Mononuclear cell (primary cell): ENCODE measurements at regions not wholly inside any gene's neighbourhood (a gene's known extent, or its start where the extent isn't known, plus 50 kb on each side); places are given as distances from the start of the nearest gene placed in this dataset.

Experiments
- H3K27me3 ChIP-seq: 2 replicates; pipeline ENCODE4 v1.6.0; 2011; ENCODE audit warnings: low read length, control low read depth; ENCODE audit not compliant: insufficient read depth
- H3K4me1 ChIP-seq: 2 replicates; pipeline ENCODE4 v1.5.1; 2011; ENCODE audit warnings: mild to moderate bottlenecking, low read length, control low read depth; ENCODE audit not compliant: insufficient read depth
- H3K4me3 ChIP-seq: 2 replicates; pipeline ENCODE4 v1.5.1; 2011; ENCODE audit warnings: mild to moderate bottlenecking, low read length, moderate library complexity
- H3K9me3 ChIP-seq: 2 replicates; pipeline ENCODE4 v1.5.1; 2011; ENCODE audit warnings: low read depth, mild to moderate bottlenecking, control low read depth, low read length

DNA sequence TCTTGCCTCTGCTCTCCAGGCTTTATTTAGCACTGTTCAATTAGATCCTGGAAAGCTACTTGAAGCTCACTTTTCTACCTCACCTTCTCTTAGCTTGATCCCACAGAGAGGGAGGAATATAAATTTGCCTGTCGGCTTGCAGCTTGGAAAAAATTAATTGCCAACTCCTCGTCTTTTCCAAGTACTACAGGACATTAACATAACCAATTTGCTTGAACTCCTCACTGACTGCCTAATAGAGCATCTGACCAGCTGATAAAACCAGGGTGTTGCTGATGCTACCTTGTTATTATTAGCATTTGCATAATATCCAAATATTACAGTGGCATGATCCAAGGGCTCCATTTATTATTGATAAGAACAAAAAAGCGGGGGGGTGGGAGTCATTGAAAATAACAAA lies 561.8 kb downstream of the MCTP2 start:
- Histone ChIP-seq H3K9me3 (peaks cover 11% of the 10 kb centered on the region), H3K27me3 (no peaks in the 10 kb centered on the region)

DNA sequence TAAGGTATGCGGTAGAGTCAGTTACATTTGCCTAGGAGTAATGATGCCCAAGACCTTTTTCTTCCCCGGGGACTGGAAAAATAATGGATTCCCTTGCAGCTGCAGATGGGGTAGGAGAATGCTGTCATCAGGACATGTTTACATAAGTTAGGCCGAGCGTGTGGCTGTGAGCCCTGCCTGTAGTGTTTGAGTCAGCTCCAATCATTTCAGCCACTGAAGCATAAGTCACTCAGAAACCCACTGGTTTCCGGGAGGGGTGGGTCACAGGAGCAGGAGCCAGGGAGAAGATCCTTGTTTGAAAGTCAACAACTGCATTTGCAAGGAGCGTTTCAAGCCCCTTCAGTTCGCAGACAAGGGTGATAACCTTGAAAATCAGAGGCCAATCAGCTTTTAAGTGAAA lies 562.3 kb downstream of the MCTP2 start:
- H3K9me3 ChIP-seq, result peaks cover 16% of the 10 kb centered on the region
- no peak overlapping the region for H3K4me3 ChIP-seq
- no peaks in the 10 kb centered on the region for H3K4me1 ChIP-seq
- H3K27me3 ChIP-seq, result no peaks in the 10 kb centered on the region

More for the DNA sequence above, 561.8 kb downstream of the MCTP2 start:
- H3K4me1 ChIP-seq, result no peaks in the 10 kb centered on the region
- H3K4me3 ChIP-seq, result no peak overlapping the region

DNA sequence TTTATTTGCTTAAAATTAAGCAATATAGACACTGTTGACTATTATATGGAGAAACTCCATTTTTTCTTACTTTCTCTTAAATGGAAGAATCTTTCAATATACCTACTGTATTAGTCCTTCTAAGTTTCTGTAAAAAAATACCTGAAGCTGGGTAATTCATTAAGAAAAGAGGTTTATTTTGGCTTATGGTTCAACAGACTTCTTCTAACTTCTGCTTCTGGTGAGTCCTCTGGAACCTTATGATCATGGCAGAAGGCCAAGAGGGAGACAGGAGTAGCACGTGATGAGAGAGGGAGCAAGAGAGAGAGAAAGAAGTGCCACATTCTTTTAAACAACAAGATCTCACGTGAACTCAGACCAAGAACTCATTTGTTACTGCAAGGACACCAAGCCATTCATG lies 573.3 kb downstream of the MCTP2 start:
- Histone ChIP-seq H3K9me3 (peaks cover 11% of the 10 kb centered on the region), H3K4me3 (no peak overlapping the region), H3K27me3 (no peaks in the 10 kb centered on the region), H3K4me1 (no peaks in the 10 kb centered on the region)

DNA sequence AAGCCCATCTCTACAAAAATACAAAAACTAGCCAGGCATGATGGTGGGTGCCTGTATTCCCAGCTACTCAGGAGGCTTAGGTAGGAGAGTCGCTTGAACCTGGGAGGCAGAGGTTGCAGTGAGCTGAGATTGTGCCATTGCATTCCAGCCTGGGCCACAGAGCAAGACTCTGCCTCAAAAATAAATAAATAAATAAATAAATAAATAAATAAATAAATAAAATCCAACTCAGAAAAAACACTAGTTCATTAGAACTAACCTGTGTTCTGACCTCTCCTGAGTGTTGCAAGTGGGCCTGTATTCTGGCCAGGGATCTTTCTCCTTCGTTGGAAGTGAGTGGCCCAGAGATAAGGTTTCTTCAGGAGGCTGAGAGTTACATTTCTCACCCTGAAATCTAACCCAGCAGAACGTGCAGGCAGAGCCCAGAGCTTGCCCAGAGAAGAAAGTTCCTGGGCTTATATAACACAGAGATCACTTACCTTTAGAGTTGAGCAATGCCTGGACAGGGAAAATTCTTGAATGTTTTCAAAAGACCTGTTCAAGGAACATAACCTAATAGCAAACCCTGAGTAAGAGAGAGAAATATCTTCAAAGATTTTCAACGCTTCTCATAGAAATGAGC lies 583.9 kb downstream of the MCTP2 start:
- H3K9me3 ChIP-seq, result no peaks in the 10 kb centered on the region
- no peaks in the 10 kb centered on the region for H3K4me1 ChIP-seq
- no peak overlapping the region for H3K4me3 ChIP-seq
- no peaks in the 10 kb centered on the region for H3K27me3 ChIP-seq

DNA sequence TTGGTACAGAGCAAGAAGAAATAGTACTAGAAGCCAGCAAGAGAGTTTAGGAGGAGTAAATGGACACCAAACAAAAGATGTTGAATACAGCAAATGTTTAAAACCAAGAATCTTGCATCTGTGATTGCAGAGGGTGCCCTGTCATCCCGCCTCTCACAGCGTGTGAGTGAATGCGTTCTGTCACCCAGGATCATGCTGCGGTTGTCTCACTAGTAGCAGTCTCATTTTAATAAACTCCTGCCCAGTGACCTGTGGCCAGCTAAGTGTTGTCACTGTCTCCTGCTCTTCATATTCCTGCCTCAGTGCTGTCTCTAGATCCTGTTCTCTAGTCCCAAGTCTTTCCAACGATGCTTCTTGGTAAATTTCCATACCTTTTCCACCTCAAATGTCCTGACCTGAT lies 584.6 kb downstream of the MCTP2 start:
- no peak overlapping the region for H3K4me3 ChIP-seq
- H3K27me3 ChIP-seq, result no peaks in the 10 kb centered on the region
- H3K4me1 ChIP-seq, result no peaks in the 10 kb centered on the region
- H3K9me3 ChIP-seq, result no peaks in the 10 kb centered on the region

DNA sequence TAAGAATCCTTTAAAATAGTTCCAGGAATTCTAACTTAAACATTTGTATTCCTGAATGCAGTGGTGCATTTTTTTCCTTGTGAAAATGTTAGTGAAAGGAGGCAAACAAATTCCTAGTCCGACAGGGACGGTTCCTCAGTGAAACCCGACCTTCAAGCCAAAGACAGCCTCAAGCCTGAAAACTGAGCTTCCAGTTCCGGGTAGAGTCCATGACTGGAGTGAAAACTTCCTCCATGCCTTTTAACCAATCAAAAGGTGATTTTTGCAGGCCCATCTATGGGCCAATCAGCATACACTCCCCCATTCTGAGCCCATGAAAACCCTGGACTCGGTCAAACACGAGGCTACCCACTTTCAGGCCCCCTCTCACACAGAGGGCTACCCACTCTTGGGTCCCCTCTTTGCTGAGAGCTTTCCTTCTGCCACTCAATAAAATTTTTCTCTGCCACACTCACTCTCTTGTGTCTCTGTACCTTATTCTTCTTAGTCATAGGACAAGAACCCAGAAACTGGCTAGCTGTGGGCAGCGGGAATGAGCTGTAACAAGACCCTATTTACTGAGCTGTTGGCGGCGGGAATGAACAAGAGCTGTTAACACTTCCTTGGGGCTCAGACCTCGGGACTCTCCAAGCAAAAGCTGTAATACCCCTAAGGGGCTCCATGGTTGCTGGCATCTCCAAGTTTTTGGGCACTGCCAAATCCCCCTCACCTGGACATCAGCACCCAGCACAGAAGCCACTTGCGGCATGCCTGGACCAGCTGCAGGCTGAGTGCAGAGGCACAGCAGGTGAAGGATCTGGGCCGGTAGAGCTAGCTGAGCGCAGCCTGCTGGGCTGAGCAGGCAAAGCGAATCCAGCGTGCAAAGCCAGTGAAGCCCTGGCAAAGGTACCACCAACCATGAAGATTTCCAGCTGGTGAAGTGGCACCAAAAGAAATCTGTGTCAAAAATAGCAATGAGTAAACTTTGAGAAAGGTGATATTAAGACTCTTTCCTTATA lies 598.8 kb downstream of the MCTP2 start:
- H3K9me3 ChIP-seq, result no peaks in the 10 kb centered on the region
- no peaks in the 10 kb centered on the region for H3K27me3 ChIP-seq
- H3K4me1 ChIP-seq, result no peaks in the 10 kb centered on the region
- no peak overlapping the region for H3K4me3 ChIP-seq

DNA sequence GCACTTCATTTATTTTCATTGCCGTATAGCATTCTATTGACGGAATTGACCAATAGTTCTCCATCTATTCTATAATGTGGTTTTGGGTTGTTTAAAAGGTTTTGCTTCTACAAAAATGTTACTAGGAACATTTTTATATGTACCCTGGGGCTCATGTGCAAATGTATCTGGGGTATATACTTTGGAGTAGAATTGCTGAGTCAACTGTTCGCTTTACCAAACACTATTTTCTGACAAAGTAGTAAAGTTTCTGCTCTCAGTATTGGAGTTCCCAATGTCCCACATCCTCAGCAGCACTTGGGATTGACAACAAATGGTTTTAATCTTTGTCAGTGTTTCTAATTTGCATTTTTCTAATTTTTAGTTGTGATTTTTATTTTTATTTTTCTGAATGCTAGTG lies 602.6 kb downstream of the MCTP2 start:
- Histone ChIP-seq H3K27me3 (no peaks in the 10 kb centered on the region), H3K4me1 (no peaks in the 10 kb centered on the region), H3K9me3 (no peaks in the 10 kb centered on the region), H3K4me3 (no peak overlapping the region)

DNA sequence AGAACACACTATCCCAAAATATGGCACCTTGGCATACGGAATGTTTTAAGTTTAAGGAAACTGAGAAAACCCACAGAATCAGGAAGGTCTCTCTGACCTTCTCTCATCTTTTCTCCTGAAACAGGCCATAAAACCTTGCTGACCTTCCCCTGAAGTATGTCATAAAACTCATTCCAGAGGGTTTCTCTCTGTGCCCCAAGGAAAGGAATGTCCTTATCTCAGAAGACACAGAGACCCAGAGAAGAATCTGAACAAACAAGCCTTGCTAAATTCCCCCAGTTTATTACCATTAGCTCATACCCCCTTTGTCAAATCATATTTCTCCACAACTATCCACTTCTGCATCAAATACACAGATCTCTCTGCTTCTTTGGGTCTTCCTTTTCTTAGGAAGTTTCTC lies 603.1 kb downstream of the MCTP2 start:
- Histone ChIP-seq H3K9me3 (no peaks in the 10 kb centered on the region), H3K27me3 (no peaks in the 10 kb centered on the region), H3K4me3 (no peak overlapping the region), H3K4me1 (no peaks in the 10 kb centered on the region)

DNA sequence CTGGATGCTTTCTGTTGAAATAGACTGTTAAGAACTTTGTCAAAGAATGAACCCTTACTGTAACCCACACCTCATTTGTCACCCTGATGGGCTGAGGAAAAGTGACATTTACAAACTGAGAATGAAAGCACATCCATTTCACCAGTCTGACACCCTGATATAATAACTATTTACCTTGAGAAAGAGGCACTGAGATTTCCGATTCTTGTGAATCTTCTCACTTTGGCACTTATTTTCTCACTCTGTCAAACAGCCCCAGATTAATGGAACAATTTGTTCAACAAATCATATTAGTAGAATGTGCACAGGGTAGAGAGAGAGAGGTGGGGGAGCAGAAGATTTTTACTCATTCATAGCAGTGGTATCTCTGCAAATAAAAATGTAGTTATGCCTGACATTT lies 606.9 kb downstream of the MCTP2 start:
- H3K27me3 ChIP-seq, result no peaks in the 10 kb centered on the region
- H3K4me1 ChIP-seq, result no peaks in the 10 kb centered on the region
- no peak overlapping the region for H3K4me3 ChIP-seq
- no peaks in the 10 kb centered on the region for H3K9me3 ChIP-seq

DNA sequence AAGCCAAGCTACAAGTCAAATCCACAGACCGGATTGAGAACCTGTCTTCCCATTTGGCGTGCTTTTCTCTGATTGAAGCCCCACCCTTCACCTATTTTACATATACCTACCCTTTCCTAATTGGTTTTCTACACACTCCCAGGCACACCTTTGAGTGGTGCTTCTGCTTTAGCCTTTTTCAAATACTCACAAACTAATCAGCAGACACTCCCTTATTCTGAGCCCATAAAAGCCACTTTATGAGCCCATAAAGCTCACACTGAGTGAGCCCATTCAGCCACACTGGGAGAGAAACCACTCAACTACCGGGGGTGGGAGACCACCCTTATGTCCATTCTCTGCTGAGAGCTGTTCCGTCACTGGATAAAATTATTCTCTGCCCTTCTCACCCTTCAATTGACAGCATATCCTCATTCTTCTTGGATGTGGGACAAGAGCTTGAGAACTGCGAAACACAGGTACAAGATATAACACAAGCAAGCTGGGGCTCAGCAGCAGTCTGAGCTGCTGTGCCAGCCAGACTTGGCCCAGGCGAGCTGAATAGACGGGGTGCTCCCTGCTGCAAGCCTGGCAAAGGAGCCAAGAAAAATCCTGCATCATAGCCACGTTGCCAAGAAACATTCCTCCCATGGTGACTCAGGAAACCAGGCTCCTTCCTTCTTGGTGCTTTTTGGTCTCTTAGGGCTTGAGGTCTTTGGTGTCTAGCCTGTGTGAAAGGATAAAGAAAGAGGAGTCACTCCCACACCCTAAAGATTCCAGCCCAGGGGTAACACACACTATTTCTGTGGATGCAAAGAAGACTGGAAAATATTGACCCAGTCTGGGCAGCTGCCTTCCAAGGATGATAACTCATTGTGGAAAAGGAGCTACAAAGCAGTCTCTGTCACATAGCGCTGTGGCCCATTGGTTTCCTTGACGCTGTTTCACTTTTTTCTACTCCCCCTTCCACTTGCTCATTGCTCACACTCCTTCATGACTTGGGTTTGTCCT lies 609.7 kb downstream of the MCTP2 start:
- no peaks in the 10 kb centered on the region for H3K9me3 ChIP-seq

DNA sequence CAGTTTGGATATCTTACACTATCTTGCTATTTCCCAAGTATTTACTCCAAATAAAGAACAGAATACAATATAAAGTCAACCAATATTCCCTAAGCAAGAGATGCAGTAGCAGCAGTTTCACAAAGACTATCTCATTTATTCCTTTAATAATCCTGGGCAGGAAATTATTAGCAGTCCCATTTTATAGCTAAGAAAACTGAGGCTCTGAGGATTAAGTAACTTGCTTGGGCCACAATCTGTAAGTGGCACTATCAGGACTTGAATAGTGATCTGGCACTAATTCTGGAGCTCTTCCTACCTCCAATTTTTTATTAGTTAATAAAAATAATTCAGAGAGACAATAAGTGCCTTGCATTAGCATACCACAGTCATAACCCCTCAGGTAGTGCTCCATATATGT lies 611.7 kb downstream of the MCTP2 start:
- Histone ChIP-seq H3K4me3 (no peak overlapping the region), H3K9me3 (no peaks in the 10 kb centered on the region), H3K27me3 (peaks cover 23% of the 10 kb centered on the region), H3K4me1 (no peaks in the 10 kb centered on the region)

More for the DNA sequence above, 609.7 kb downstream of the MCTP2 start:
- Histone ChIP-seq H3K4me3 (no peak overlapping the region), H3K27me3 (peaks cover 20% of the 10 kb centered on the region), H3K4me1 (no peaks in the 10 kb centered on the region)

DNA sequence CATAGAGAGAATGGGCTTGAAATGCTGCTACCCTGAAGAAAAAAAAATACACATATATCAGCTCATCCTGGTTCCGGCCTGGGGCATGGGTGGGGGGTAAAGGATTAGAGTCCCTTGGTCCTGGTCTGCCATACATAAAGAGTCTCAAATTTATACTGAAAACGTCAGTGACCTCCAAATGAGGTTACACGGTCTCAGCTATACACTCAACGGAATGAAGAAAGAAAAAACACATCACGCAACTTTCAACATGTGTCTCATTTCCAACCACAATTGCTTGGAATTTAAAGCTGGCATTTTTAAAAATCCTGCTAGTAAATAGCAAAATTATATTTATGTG lies 612.8 kb downstream of the MCTP2 start:
- Histone ChIP-seq H3K4me1 (no peaks in the 10 kb centered on the region), H3K4me3 (no peak overlapping the region)

DNA sequence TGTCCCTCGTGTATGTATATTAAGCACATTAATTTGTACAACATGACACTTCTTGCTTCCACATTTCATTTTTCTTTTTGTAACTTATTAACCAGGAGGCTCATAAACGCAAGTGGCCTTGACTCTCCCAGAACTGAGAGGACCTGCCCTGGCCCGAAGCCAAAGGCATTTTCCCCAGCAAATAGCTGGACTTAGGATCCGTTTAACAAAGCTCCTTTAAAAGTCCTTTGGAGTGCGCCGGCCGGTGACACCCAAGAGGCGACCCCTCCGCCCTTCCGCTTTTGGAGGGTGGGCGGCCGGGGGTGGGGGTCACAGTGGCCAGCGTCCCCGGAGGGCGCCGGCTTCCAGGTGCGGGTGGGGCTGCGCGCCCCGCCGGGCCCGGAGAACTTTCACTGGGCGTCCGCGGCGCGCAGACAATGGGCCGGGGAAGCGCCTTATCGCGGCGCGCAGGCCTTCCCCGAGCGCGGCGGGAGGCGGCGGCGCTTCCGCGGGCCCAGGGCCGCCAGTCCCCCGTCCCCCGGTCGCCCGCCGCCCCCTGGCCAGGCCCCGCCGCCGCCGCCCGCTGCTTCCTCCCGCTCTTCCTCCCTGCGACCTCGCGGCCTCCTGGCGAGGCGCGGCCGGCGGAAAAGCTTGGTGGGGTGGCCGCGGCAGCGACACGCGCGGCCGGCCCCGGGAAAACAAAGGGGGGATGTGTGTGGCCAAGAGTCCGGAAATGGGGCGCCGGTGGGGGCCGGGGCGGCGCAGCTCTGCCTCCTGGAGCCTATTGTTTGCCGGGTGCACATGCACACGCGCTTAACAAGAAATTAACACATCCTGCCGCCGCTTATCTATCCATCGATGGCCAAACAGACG lies 613.4 kb downstream of the MCTP2 start:
- Histone ChIP-seq H3K4me3 (no peak overlapping the region), H3K27me3 (peaks cover 23% of the 10 kb centered on the region), H3K9me3 (no peaks in the 10 kb centered on the region), H3K4me1 (no peaks in the 10 kb centered on the region)

More for the DNA sequence above, 612.8 kb downstream of the MCTP2 start:
- peaks cover 23% of the 10 kb centered on the region for H3K27me3 ChIP-seq
- H3K9me3 ChIP-seq, result no peaks in the 10 kb centered on the region

DNA sequence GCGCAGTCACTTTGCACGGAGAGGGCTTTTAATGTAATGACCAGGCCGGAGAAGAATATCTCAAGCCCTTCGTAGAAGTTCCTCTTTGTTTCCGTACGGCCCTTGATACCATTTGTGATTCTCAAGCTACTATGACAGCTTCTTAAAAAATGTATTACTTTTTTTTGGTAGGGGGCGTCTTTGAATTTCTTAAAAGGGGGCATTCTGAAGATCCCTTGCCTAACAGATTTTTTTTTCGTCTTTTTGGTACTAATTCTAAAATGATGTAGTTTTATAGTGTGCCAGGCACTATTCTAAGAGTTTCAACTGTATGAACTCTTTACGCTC lies 614.0 kb downstream of the MCTP2 start:
- no peak overlapping the region for H3K4me3 ChIP-seq
- H3K4me1 ChIP-seq, result no peaks in the 10 kb centered on the region
- H3K27me3 ChIP-seq, result peaks cover 23% of the 10 kb centered on the region
- H3K9me3 ChIP-seq, result peaks cover 2% of the 10 kb centered on the region
